Activated gamma-delta T cell (primary cell): ENCODE measurements at regions not wholly inside any gene's neighbourhood (a gene's known extent, or its start where the extent isn't known, plus 50 kb on each side); places are given as distances from the start of the nearest gene placed in this dataset.
"Not testable (repeated sequence)": the region's sequence is repeated elsewhere in the genome, so short reads cannot be mapped to it uniquely, and the experiment has no call there.

Experiments used
- DNase-seq: peaks from one replicate; lab custom pipeline; 2025; lab: John Stamatoyannopoulos, UW

DNA sequence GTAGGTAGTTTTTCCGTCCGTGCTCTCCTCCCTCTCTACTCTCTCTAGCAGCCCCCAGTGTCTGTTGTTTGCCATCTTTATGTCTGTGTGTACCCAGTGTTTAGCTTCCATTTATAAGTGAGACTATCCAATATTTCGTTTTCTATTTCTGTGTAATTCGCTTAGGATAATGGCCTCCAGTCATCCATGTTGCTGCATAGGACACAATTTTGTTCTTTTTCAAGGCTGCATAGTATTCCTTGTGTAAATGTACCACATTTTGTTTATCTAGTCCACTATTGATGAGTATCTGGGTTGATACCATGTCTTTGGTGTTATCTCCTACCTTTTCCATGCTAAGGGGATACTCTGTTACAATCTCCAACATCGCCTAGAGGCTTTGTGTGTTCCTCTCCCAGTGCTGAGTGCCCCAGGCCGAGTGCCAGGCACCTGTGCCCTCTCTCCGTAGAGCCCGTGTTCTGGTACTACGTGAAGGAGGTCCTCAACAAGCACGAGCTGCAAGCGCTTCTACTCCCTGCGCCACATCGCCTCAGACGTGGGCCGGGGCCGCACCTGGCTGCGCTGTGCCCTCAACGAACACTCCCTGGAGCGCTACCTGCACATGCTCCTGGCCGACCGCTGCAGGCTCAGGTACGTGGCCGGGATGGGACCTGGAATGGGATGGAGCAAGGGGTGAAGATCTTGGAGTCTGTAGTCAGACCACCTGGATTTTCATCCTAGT lies 51.0 kb downstream of the NPIPB11 start:
- DNase-seq, result not testable (repeated sequence)

DNA sequence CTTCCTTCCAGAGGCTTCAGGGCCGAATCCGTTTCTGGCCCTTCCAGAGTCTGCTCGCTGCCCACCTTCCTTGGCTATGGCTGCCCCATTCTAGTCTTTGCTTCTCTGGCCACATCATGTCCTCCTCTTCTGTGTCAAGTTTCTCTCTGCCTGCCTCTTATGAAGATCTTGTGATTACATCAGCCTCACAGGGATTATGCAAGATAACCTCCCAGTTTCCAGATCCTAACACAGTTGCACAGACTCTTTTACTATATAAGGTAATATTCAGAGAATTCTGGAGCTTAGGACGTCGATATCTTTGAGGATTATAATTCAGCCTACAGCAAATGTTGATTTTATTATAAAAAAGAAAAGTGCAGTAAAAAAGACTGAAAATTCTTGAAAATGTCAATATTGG lies 52.1 kb downstream of the NPIPB11 start:
- DNase-seq, result not testable (repeated sequence)

DNA sequence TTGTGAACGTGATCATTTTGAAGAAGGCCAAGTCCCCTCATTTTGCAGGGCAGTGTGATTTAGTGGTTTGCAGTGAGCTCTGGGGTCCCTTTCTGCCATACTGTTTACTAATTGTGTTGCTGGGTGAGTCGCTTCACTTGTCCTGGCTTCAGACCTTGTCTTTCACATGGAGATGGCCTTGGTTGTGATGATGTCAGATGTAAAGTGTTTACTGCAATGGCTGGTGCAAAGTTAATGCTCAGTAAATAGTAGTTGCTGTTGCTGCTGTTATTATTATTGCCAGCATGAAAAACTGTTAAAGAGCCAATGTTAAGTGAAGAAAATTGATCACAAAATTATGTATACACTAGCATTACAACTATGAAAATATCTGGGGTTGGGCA lies 53.9 kb downstream of the NPIPB11 start:
- DNase-seq, result not testable (repeated sequence)

DNA sequence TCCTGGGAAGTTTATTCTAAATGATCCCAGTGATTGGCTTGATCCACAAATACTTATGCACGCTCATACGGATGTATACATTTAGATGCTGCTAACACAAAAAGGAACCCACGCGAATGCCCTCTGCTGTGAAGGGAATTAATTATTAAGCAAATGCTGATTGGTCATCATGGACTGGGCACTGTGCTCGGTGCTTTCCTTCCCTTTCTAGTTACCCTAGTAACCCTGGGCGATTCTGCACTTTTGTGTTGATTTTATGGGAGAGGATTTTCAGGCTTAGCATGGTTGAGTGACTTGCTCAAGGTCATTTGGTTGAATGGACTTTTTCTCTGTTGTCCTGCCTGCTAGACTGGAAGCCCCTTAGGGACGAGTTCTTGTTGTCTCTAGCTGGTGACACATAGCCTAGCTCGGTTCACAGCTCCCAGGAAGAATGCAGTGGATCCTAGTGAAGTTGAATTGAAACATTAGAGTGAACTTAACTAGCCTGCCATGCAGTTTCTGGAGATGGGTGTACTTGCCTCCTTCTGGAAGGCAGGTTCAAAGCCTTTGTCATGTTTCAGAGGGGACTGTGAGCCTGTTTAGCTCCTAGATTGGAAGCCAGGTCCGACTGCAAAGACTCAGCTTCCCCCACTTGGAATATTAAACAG lies 54.4 kb downstream of the NPIPB11 start:
- DNase-seq, result not testable (repeated sequence)

DNA sequence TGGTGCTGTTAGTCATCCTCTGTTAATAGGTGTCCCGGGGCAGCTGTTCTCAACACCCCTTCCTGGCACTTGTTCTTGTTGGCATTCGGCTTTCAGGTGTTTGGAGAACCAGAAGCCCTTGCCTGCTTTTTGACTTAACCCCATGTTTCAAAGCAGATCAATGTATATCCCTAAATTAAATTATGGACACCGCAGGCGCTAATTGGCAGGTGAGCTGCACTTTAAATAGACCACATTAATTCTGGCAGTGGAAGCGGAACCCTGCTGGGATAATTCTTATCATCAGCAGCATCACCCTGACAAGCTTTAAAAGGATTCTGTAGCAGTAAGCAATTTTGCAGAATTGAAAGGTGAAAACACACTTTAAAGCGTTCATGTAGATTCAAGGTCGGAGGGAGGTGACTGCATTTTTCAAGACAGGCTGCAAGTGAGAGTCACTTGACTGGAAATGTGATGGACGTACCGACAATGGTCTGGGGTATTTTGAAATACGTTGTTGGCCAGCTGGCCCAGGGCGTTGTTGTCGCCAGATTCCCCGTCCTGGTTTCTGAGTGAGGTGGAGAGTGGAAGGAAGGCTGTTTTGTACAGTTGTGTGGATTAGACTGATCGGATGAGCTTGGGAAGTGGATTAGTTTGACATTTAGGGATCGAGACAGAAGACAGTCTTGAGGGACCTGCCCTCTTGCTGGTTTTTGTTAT lies 55.1 kb downstream of the NPIPB11 start:
- DNase-seq, result not testable (repeated sequence)

DNA sequence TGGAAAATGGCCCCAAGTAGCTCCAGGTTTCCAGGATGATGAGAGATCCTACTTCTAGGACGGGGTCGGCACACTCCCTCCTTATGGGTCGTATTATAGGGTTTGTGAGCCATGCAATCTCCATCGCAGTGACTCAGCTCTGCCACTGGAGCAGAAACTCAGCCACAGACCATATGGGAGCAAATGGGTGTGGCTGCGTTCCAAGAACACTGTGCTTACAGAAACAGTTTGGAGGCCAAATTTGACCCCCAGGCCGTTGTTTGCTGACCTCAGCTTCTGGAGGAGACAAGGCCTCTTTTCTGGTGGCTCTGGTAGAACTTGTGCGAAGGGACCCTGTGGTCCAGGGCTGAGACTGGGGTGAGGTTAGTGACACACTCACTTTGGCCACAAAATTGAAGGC lies 56.5 kb downstream of the NPIPB11 start:
- not testable (repeated sequence) for DNase-seq

DNA sequence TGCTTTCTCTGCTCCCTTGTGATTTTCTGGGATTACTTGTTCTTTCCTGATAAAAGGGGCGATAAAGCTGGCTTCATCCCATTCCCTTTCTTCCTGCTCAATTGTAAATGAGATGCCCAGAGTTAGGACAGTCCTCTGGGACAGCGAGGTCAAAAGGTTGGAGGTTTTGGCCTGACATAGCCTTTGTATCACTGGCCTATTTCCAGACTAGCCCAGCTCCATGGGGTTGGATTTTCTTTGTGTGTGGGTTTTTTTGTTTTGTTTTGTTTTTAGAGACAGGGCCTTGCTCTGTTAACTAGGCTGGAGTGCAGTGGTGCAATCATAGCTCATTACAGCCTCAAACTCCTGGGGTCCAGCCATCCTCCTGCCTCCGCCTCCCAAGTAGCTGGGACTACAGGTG lies 57.8 kb downstream of the NPIPB11 start:
- DNase-seq, result not testable (repeated sequence)

DNA sequence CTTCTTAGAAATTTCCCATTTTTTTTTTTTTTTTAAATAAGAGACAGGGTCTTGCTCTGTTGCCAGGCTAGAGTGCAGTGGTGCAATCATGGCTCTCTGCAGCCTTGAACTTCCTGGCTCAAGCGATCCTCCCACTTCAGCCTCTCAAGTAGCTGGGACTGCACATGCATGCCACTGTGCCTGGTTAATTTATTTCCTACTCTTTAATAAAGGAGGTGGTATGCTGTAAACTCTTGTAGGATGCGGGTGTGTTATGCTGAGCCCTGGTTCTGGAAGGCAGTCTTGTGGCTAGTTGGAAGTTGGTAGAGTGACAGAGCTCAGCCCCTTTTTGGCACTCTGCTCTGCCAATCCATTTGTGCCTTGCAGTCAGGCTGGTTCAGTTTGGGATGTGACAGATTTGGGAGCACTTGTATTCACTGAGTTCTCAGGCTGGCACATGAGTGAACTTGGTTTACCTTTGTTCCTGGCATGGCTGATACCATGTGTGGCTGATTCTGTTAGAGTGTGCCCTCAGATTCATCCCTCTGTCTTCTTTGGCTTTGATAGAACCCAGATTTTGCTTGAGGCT lies 58.3 kb downstream of the NPIPB11 start:
- not testable (repeated sequence) for DNase-seq

DNA sequence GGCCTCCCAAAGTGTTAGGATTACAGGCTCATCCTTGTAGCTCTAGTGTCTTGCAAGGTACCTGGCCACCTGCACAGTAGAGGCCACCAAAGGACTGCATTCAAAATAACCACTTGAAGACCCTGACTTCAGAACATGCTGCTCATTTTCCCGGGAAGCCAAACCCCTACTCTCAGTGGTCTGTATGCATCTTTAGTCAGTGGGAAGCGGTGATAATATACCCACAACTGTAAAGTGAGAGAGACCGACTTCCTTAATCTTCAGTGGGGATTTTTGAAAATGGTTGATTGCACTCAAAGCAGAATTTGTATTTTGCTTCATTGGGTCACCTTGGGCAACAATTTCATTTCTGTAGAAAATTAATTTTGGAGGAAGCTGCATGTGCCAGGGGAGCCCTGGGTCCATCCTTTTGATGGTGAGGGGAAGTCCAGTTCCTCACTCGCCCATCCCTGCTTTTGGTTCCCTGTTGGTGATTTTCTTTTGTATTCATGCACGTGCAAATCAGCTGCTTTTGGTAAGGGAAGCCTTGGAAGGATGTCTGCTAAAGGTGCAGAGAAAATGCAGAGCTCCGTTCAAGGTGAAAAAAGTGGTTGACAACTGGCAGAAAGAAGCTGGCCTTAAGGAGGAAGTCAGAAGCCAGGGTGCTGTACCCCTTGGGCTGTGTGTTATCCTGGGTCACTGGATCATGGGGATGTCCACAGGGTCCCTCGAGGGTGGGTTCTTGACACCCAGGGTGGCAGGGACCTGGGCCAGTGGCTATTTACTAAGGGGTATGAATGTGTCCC lies 59.5 kb downstream of the NPIPB11 start:
- not testable (repeated sequence) for DNase-seq

DNA sequence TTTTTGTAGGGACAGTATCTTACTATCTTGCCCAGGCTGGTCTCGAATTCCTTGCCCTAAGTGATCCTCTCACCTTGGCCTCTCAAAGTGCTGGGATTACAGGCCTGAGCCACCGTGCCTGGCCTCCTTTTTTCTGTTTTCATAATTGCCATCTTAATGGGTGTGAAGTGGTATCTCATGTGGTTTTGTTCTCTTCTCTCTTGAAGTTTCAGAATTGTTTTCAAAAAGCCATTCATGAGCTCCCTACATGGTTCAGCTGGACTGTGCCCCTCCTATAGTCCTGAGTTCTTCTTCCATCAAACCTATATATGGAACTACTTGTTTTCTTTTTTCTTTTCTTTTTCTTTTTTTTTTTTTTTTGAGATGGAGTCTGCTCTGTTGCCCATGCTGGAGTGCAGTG lies 60.3 kb downstream of the NPIPB11 start:
- not testable (repeated sequence) for DNase-seq

DNA sequence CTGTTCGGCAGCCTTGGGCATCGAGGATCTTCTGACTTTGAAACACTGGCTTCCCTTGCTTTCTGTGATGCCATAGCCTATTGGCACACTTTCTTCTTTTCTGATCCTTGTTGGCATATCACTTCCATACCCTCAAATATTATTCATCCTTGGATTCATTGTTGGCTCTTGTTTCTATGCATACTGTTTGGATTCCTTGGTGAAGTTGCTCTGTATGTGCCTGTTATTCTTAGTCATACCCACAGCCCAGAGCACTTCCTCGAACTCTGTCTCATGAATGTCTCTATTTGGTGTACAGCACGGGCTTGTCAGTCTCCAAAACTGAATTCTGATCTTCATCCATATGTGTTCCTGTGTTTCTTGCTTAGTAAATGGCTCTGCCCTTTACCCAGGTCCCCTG lies 63.6 kb downstream of the NPIPB11 start:
- DNase-seq, result not testable (repeated sequence)

DNA sequence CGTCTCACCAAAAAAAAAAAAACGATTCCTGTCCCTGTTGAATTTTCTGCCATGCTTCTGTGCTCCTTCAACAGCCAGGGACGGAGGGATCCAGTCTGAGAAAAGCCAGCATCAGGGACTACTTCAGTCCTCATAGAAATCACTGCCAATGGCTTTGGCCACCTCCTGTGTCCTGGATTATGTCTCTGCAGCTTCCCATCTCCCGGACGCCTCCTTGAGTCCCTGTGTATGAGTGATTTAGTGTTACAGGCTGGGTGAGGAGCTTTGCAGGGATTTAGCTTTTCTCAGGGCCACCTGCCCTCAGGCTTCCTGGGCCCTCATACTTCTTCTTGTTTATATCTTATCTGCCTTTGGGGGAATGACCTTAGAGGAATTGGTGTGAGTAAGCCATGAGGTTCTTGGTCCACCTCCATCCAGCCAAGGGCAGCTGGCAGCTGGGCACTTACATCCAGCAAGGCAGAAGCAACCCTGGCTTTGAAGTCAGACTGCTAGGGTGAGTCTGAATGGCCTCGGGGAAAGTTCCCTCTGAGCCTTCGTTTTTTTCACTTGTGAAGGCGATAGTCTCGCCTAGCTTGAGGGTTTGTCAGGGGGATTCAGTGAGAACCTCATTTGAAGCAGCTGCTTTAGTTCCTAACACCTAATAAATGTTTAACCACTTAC lies 65.6 kb downstream of the NPIPB11 start:
- not testable (repeated sequence) for DNase-seq

DNA sequence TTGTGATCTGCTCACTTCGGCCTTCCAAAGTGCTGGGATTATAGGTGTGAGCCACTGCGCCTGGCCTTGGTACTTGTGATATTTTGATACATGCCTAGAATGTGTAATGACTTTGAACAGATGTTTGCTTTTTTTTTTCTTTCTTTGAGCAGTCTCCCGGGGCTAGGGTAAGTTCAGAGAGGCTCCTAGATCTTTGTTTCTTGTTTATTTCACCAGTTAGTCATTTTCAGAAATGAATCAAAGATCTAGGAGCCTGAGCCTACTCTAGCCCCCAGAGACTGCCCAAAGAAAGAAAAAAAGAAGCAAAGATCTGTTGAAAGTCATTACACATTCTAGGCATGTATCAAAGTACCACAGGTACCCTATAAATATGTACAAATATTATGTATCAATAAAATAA lies 66.3 kb downstream of the NPIPB11 start:
- DNase-seq, result not testable (repeated sequence)

DNA sequence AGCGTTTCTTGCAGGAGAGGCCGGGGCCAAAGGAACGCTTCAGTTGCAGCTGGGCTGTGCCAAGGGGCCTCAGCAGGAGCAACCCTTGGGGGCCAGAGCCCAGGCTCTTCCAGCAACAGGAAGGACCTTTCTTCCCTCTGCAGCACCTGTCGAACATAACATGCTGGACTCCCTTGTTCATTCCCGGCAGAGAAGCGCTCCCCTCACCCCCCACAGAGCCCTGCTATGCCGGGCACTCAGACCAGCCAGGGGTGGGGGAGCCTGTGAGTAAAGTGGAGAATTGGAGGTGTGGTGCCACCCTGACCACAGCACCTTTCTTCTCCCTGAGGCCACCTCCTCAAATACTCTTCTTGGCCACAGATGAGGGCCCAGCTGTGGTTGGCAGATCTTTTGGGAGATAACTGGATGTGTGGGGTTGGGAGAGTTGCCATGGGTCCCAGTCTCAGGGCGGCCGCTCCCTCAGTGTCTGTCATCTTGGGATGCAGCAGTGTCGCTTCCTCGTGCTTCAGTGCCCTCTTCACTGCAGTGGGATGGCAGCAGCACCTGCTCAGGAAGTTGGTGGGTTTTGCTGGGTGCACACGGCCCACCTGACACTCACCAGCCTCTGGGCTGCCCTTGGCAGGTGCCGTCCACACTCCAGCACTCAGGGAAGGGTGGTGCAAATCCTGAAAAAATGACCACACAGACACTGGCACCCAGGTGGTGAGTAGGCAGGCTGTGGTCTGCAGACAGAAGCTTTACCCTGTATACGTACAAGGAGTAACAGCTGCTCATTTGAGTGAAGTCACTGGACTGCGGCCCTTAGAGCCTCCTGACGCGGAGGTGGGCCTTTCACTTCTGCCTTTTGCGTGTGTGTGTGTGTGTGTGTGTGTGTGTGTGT lies 67.5 kb downstream of the NPIPB11 start:
- not testable (repeated sequence) for DNase-seq

DNA sequence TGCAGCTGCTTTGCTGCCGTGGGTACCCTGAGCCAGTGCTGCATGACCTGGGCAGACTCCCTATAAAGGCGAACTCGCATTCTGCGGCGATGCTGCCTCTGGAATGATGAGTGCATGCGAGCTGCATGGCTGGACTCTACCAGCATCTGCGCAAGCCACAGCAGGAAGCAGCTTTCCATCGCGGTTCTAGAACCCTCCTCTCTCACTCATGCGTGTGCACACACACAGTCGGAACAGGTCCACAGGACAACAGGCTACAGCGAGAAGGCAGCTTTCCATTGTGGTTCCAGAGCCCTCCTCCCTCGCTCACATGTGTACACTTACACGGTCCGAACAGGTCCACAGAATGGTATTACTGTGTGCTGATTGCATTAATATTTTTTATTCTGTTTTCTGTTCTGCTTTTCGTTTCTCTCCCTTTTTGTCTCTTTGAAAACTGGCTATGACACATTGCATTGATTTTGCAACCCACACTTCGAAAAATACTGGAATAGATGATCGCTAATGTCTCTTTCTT lies 69.1 kb downstream of the NPIPB11 start:
- not testable (repeated sequence) for DNase-seq

DNA sequence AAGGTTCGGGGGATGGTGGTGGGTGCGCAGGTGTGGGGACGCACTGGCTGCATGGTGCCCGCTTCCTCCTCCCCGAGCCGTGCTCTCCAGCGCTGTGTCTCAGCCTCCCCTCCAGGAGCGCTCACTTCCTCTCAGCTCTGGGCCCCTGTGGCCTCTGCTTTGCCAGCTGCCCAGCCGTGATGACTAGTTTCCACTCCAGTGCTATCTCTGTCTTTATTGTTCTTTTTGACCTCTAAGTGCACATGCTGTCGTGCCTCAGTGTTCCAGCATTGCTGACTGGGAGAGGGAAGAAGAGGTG lies 71.0 kb downstream of the NPIPB11 start:
- DNase-seq, result not testable (repeated sequence)

DNA sequence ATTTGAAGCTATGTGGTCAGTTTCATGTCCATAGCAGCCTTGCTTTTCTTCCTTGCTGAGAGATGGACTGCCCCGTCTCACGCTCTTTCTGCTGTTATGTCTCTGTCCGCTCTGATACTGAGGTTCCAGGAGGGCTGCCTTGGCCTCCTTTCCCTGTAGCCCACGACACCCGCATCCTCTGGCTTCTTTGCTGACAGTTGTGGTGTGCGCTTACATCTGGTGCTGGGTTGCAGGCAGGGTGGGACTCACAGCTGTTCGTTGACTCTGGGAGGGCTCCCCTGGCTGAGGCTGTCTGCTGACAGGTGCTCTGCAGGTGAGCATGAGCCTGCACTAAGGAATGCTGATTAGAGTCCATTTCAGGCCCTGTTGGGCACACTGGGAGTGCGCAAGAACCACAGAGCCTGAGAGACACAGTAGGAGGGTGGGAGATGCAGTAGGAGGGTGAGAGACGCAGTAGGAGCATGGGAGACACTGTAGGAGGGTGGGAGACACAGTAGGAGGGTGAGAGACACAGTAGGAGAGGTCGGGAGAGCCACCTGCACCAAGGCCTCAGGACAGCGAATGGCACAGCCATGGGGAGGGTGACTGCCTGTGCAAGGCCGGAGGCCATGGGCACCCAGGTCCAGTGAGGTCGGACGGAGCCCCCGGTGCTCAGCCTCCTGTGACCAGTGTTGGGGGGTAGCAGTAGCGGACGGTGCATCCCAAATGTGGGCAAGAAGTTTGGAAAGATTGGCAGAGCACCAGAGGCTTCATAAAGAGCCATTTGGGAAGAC lies 71.5 kb downstream of the NPIPB11 start:
- not testable (repeated sequence) for DNase-seq

DNA sequence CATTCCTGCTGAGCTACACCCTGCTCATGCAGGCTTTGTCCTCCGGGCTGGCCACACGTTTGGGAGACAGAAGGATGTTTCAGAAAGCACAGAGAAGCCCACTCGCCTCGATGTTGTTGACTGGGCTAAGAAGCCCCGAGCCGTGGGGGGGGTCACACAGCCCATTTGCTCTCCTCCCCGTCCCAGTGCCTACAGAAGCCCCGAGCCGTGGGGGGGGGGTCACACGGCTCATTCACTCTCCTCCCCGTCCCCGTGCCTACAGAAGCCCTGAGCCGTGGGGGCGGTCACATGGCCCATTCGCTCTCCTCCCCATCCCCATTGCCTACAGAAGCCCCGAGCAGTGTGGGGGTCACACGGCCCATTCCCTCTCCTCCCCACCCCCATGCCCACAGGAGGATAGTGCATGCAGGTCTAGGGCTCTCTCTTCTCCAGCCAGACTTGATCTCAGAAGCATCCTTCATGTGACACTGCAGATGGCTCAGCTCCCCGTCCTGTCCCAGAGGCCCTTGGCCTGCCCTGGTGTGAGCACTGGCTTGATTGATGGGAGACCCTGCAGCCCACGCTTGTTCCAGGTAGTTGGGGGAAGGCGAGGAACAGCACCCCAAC lies 72.9 kb downstream of the NPIPB11 start:
- DNase-seq, result not testable (repeated sequence)

DNA sequence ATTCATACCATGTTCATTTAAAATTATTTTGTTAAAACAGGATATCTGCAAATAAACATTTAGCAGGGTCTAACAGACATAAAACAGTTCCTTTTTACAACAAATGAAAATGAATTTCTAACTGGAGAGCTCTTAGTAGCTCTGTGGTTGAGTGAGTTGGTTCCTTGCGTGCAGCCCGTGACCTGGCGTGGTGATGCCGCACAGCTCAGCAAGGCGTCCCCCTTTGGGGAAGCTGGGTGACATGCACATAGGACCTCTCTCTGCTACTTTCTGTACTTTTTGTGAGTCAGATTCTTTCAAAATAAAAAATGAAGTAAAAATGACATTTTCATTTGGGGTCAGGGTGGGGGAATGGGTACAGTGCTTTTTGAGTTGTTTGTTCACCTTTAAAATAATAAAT lies 75.9 kb downstream of the NPIPB11 start:
- not testable (repeated sequence) for DNase-seq
